ENCODE measurements at regions not wholly inside any gene's neighbourhood (a gene's known extent, or its start where the extent isn't known, plus 50 kb on each side); places are given as distances from the start of the nearest gene placed in this dataset.

GRCh38 chr17:5730373-5730772 is 146.1 kb upstream of the NLRP1 start:
- H3K36me3 ChIP-seq (ENCODE audit: control insufficient read depth, insufficient read depth, low read length): no peaks in the 10 kb centered on the region
- H3K9me3 ChIP-seq (ENCODE audit: control insufficient read depth, low read length): no peaks in the 10 kb centered on the region
- H3K27ac ChIP-seq (ENCODE audit: insufficient read depth, low read length, poor library complexity, severe bottlenecking): no peak overlapping the region
- H3K4me3 ChIP-seq (ENCODE audit: insufficient read depth, low read depth, low read length, poor library complexity, severe bottlenecking): no peak overlapping the region
- no peaks in the 10 kb centered on the region for H3K4me1 ChIP-seq (ENCODE audit: control insufficient read depth, insufficient read depth, low read length, poor library complexity, severe bottlenecking)
- H3K27me3 ChIP-seq (replicated peaks; ENCODE audit: control insufficient read depth, insufficient read depth, low read length, poor library complexity, severe bottlenecking): peaks cover 4% of the 10 kb centered on the region
- no peak for DNase-seq

DNA sequence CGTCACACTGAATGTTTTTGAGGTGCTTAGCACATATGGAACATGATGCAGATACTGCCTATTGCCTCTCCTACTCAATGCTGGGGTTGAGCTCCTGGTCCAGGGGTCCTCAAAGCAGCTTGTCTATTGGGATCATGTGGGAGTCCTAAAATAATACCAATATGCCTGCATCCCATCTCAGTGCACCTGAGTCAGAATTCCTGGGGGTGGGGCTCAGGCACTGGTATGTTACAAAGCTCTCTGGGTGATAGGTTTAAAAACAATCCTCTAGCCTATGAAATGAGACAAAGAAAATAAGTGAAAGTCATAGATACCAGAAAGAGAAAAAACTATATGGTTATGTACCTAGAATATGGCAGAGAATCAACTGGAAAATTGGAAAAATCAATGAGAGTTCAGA is 156.6 kb upstream of the NLRP1 start:
- no peak overlapping the region for H3K4me3 ChIP-seq (ENCODE audit: insufficient read depth, low read depth, low read length, poor library complexity, severe bottlenecking)
- DNase-seq: no peak
- H3K27ac ChIP-seq (ENCODE audit: insufficient read depth, low read length, poor library complexity, severe bottlenecking): no peak overlapping the region
- no peaks in the 10 kb centered on the region for H3K27me3 ChIP-seq (replicated peaks; ENCODE audit: control insufficient read depth, insufficient read depth, low read length, poor library complexity, severe bottlenecking)
- H3K36me3 ChIP-seq (ENCODE audit: control insufficient read depth, insufficient read depth, low read length): no peaks in the 10 kb centered on the region
- no peaks in the 10 kb centered on the region for H3K9me3 ChIP-seq (ENCODE audit: control insufficient read depth, low read length)
- no peaks in the 10 kb centered on the region for H3K4me1 ChIP-seq (ENCODE audit: control insufficient read depth, insufficient read depth, low read length, poor library complexity, severe bottlenecking)

GRCh38 chr17:5741810-5742209 is 157.5 kb upstream of the NLRP1 start:
- H3K27ac ChIP-seq (ENCODE audit: insufficient read depth, low read length, poor library complexity, severe bottlenecking): no peak overlapping the region
- DNase-seq: no peak
- H3K36me3 ChIP-seq (ENCODE audit: control insufficient read depth, insufficient read depth, low read length): no peaks in the 10 kb centered on the region
- H3K27me3 ChIP-seq (replicated peaks; ENCODE audit: control insufficient read depth, insufficient read depth, low read length, poor library complexity, severe bottlenecking): no peaks in the 10 kb centered on the region
- no peaks in the 10 kb centered on the region for H3K9me3 ChIP-seq (ENCODE audit: control insufficient read depth, low read length)
- no peak overlapping the region for H3K4me3 ChIP-seq (ENCODE audit: insufficient read depth, low read depth, low read length, poor library complexity, severe bottlenecking)
- H3K4me1 ChIP-seq (ENCODE audit: control insufficient read depth, insufficient read depth, low read length, poor library complexity, severe bottlenecking): no peaks in the 10 kb centered on the region

- no peak overlapping the region for H3K4me3 ChIP-seq (ENCODE audit: insufficient read depth, low read depth, low read length, poor library complexity, severe bottlenecking)
- H3K27ac ChIP-seq (ENCODE audit: insufficient read depth, low read length, poor library complexity, severe bottlenecking): no peak overlapping the region
- H3K4me1 ChIP-seq (ENCODE audit: control insufficient read depth, insufficient read depth, low read length, poor library complexity, severe bottlenecking): no peaks in the 10 kb centered on the region
- H3K27me3 ChIP-seq (replicated peaks; ENCODE audit: control insufficient read depth, insufficient read depth, low read length, poor library complexity, severe bottlenecking): no peaks in the 10 kb centered on the region
- no peaks in the 10 kb centered on the region for H3K36me3 ChIP-seq (ENCODE audit: control insufficient read depth, insufficient read depth, low read length)
- DNase-seq: no peak
- H3K9me3 ChIP-seq (ENCODE audit: control insufficient read depth, low read length): no peaks in the 10 kb centered on the region
Measured at GRCh38 chr17:5745111-5745813, 161.0 kb upstream of the NLRP1 start.

DNA sequence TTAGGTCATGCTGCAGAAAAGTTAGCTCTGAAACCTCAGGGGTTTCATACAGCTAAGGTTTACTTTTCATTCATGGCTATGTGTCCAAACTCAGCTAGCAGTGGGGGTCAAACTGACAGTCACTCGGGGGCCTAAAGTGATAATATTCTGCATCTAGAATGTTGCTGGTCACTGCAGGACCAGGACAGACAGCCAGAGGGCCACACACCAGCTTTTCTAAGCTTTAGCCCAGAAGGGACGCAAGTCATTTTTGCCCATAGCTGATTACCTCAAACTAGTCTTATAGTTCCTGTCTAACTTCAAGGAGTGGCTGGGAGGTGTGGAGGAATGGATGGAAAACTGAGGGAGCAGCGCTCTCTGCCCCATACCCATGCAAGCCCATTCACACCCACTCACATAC is 163.0 kb upstream of the NLRP1 start:
- DNase-seq: no peak
- H3K4me1 ChIP-seq (ENCODE audit: control insufficient read depth, insufficient read depth, low read length, poor library complexity, severe bottlenecking): no peaks in the 10 kb centered on the region
- H3K9me3 ChIP-seq (ENCODE audit: control insufficient read depth, low read length): no peaks in the 10 kb centered on the region
- no peak overlapping the region for H3K4me3 ChIP-seq (ENCODE audit: insufficient read depth, low read depth, low read length, poor library complexity, severe bottlenecking)
- no peaks in the 10 kb centered on the region for H3K27me3 ChIP-seq (replicated peaks; ENCODE audit: control insufficient read depth, insufficient read depth, low read length, poor library complexity, severe bottlenecking)
- no peaks in the 10 kb centered on the region for H3K36me3 ChIP-seq (ENCODE audit: control insufficient read depth, insufficient read depth, low read length)
- no peak overlapping the region for H3K27ac ChIP-seq (ENCODE audit: insufficient read depth, low read length, poor library complexity, severe bottlenecking)

DNA sequence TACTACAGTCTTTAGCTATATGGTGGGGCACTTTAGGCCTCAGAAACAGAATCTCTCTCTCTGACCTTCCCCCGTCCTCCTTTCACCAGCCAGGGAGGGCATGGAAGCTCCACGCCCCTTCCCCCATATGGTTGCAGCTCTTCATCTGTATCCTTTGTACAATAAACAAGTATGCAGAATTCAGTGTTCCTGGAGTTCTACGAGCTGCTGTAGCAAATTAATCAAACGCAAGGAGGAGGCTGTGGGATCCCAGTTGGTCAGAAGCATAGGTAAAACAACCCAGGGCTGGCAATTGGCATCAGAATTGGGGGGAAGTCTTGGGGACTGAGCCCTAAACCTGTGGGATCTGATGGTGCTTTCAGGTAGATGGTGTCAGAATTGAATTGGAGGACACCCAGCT is 163.7 kb upstream of the NLRP1 start:
- no peak for DNase-seq
- no peaks in the 10 kb centered on the region for H3K4me1 ChIP-seq (ENCODE audit: control insufficient read depth, insufficient read depth, low read length, poor library complexity, severe bottlenecking)
- H3K36me3 ChIP-seq (ENCODE audit: control insufficient read depth, insufficient read depth, low read length): no peaks in the 10 kb centered on the region
- H3K9me3 ChIP-seq (ENCODE audit: control insufficient read depth, low read length): no peaks in the 10 kb centered on the region
- H3K27me3 ChIP-seq (replicated peaks; ENCODE audit: control insufficient read depth, insufficient read depth, low read length, poor library complexity, severe bottlenecking): no peaks in the 10 kb centered on the region
- H3K27ac ChIP-seq (ENCODE audit: insufficient read depth, low read length, poor library complexity, severe bottlenecking): no peak overlapping the region
- no peak overlapping the region for H3K4me3 ChIP-seq (ENCODE audit: insufficient read depth, low read depth, low read length, poor library complexity, severe bottlenecking)

- Histone ChIP-seq H3K4me1 (ENCODE audit: control insufficient read depth, insufficient read depth, low read length, poor library complexity, severe bottlenecking) (no peaks in the 10 kb centered on the region), H3K36me3 (ENCODE audit: control insufficient read depth, insufficient read depth, low read length) (no peaks in the 10 kb centered on the region), H3K4me3 (ENCODE audit: insufficient read depth, low read depth, low read length, poor library complexity, severe bottlenecking) (no peak overlapping the region), H3K27ac (ENCODE audit: insufficient read depth, low read length, poor library complexity, severe bottlenecking) (no peak overlapping the region), H3K9me3 (ENCODE audit: control insufficient read depth, low read length) (no peaks in the 10 kb centered on the region), H3K27me3 (replicated peaks; ENCODE audit: control insufficient read depth, insufficient read depth, low read length, poor library complexity, severe bottlenecking) (no peaks in the 10 kb centered on the region)
- no peak for DNase-seq
Measured at GRCh38 chr17:5753421-5753820, 169.1 kb upstream of the NLRP1 start.

DNA sequence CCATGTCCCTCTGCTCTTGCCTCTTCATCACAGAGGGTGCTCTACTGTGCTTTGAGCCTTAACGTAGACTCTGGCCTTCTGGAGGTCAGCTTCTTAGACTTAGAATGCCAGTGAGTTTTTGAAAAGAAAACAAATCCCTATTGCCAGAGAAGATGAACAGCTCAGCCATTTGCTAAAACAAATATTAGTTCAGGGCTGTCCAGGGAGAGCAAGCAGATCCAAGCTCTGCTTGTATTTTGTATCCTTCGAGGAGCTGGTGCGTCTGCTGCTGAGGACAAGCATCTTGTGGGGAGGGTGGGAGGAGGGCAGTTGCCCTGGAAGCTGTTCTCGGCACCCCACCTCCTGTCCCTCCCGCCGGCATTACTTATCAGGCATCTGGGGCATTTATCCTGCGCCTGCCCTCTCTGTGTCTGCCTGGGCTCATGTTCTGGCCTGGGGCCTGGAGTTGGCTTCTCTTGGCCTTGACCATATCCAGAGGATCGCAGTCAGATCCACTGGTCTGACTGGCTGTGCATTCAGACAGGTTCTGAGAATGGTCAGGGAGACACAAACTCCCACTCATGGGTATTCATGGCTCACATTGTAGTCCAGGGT is 173.1 kb upstream of the NLRP1 start:
- Histone ChIP-seq H3K36me3 (ENCODE audit: control insufficient read depth, insufficient read depth, low read length) (no peaks in the 10 kb centered on the region), H3K4me1 (ENCODE audit: control insufficient read depth, insufficient read depth, low read length, poor library complexity, severe bottlenecking) (no peaks in the 10 kb centered on the region), H3K27me3 (replicated peaks; ENCODE audit: control insufficient read depth, insufficient read depth, low read length, poor library complexity, severe bottlenecking) (no peaks in the 10 kb centered on the region), H3K9me3 (ENCODE audit: control insufficient read depth, low read length) (no peaks in the 10 kb centered on the region), H3K4me3 (ENCODE audit: insufficient read depth, low read depth, low read length, poor library complexity, severe bottlenecking) (no peak overlapping the region), H3K27ac (ENCODE audit: insufficient read depth, low read length, poor library complexity, severe bottlenecking) (no peak overlapping the region)
- DNase-seq: no peak

GRCh38 chr17:5758651-5759050 is 174.3 kb upstream of the NLRP1 start:
- H3K27me3 ChIP-seq (replicated peaks; ENCODE audit: control insufficient read depth, insufficient read depth, low read length, poor library complexity, severe bottlenecking): no peaks in the 10 kb centered on the region
- H3K36me3 ChIP-seq (ENCODE audit: control insufficient read depth, insufficient read depth, low read length): no peaks in the 10 kb centered on the region
- H3K4me1 ChIP-seq (ENCODE audit: control insufficient read depth, insufficient read depth, low read length, poor library complexity, severe bottlenecking): no peaks in the 10 kb centered on the region
- H3K27ac ChIP-seq (ENCODE audit: insufficient read depth, low read length, poor library complexity, severe bottlenecking): no peak overlapping the region
- no peaks in the 10 kb centered on the region for H3K9me3 ChIP-seq (ENCODE audit: control insufficient read depth, low read length)
- DNase-seq: no peak
- no peak overlapping the region for H3K4me3 ChIP-seq (ENCODE audit: insufficient read depth, low read depth, low read length, poor library complexity, severe bottlenecking)

DNA sequence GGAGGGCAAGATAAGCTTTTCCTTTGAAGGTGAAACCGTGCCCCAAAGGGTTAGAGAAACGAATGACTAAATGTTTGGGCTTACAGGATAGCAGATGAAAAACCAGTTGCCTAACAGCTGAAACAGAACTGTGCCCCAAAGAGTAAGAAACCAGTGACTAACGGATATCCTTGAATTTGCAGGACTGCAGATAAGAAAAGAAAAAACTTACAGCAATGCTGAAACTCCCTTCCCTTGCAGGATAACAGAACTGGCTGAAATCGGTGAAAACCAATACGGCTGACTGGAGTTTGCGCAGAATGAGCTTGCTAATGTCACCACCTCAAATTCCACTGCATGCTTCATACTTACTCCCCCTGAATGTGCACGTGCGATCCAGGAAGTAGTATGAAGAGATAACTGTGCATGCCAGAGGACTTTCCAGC is 175.2 kb upstream of the NLRP1 start:
- H3K36me3 ChIP-seq (ENCODE audit: control insufficient read depth, insufficient read depth, low read length): no peaks in the 10 kb centered on the region
- no peak for DNase-seq
- no peaks in the 10 kb centered on the region for H3K27me3 ChIP-seq (replicated peaks; ENCODE audit: control insufficient read depth, insufficient read depth, low read length, poor library complexity, severe bottlenecking)
- no peak overlapping the region for H3K4me3 ChIP-seq (ENCODE audit: insufficient read depth, low read depth, low read length, poor library complexity, severe bottlenecking)
- no peak overlapping the region for H3K27ac ChIP-seq (ENCODE audit: insufficient read depth, low read length, poor library complexity, severe bottlenecking)
- no peaks in the 10 kb centered on the region for H3K4me1 ChIP-seq (ENCODE audit: control insufficient read depth, insufficient read depth, low read length, poor library complexity, severe bottlenecking)
- H3K9me3 ChIP-seq (ENCODE audit: control insufficient read depth, low read length): no peaks in the 10 kb centered on the region
